GM18502 (cell line): ENCODE measurements at regions not wholly inside any gene's neighbourhood (a gene's known extent, or its start where the extent isn't known, plus 50 kb on each side); places are given as distances from the start of the nearest gene placed in this dataset.
"Not testable (repeated sequence)": the region's sequence is repeated elsewhere in the genome, so short reads cannot be mapped to it uniquely, and the experiment has no call there.

Experiments
- ATAC-seq: cut with Tn5 transposase; IDR thresholded peaks from one replicate; pipeline ENCODE4 v1.9.1; 2021; ENCODE audit warnings: mild to moderate bottlenecking; ENCODE audit not compliant: unreplicated experiment, poor library complexity

DNA sequence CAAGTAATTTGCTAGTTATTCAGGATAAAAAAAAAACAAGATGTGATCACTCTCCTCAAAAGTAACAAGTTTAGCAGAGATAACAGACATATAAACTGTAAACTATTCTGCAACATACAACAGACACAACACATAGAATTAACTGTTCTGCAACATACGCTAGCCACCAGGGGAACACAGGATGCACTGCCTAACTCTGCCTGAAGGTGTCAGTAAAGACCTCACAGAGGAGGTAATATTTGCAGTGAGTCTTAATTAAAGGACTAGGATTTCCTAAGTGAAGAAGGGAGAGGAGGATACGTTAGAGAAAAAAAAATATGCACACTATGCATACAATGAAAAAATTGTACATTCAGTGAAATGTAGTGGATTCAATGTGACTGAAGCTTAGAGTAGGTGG, 129.6 kb downstream of the NBPF8 start:
- peak; percentile 92 for ATAC-seq

DNA sequence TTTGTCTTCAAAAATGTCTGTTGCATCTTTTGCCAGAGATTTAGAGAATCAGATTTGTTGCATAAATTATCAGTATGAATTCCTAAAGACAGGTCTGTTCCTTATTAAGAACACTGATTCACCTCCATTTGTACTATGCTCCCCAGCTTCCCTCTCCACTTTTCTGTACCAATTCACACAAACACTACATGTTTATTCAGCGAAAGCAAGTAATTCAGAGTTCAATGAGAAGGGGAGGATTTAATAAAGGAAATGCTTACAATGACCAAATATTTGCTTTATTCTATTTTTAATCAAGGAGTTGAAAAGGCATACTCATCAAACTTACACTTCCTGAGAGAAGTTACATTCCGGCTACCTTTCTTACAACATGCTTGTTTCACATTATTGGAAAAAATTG, 135.5 kb downstream of the NBPF8 start:
- ATAC-seq = not testable (repeated sequence)

DNA sequence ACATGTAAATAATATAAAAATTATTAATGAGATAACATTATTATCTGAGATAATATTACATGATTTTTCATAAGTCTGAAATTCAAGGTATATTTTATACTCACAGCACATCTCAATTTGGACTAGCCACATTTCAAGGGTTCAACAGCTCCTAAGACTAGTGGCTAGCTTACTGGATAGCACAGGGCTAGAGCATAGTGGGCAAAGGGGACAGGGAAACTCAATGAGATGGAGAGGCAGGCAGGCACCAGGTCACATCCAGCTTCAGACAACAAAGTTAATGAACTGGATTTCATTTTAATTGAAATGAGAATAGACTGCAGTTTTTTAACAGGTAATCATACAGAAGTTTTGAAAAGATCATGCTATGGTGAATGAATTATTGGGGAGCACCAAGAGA, 137.4 kb downstream of the NBPF8 start:
- ATAC-seq = not testable (repeated sequence)

DNA sequence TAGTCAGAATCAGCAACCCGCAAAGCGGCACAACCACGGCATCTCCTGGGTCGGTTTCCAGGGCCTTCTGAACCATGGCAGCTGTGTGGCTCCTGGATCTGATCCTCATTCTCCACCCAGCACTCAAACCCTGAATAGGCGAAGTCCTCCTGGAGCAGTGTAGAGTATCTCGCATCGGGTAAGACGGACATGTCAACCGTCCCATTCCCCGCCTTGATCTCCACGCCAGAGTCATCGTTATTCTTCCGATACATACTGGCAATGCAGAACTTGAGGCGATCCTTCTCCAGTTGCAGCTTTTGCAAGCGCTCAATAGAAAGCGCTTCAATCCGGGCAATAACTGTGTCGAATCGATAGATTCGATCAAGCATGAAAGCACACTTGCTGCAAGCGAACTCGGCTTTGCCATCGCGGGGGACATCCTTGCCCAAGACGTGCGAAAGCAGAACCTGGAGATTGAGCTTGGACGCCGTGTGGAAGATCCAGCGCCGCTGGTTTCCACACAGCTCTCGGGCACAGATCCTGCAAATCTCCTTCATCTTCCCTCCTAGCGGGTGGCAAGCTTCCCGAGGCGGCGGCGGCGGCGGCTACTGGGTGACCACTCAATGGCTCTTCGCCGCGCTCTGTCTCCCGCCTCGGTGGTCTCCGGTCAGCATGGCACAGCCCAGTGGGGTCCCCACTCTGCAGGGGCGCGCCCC, 142.9 kb downstream of the NBPF8 start:
- ATAC-seq = not testable (repeated sequence)

DNA sequence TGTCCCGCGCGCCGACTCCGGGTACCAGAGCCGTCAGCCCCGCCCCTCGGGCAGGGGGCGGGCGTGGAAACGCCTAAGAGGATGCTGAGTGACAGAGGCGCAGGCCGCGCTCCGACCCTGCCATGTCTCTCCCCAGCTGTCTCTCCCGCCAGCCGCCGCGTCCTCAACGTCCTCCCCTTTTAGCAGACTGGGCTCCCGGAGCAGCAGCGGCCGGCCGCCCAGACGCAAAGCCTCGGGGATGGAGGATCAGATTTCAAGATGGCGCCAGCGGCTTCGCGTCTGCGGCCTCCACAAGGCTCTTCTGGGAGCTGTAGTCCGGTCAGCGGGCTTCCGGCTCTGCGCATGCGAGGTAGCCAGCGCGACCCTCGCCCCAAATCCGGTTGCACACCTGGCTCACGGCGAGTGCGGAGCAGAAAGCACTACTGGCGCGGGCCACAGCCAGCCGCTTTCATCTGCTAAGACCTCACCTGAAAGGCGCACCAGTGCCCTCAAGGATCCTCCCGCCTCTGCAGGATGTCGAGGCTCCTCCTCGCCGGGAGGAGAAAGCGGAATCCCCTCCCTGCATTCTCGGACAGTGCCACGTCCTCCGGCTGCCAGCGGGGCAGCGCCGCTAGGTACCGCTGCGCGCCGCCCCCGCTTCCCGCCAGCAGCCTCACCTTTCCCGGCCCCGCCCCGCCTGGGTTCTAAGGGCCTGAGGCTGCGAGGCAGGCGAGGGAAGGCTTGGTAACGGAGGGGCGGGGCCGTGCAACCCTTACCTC, 143.6 kb downstream of the NBPF8 start:
- ATAC-seq = peak; percentile 85

DNA sequence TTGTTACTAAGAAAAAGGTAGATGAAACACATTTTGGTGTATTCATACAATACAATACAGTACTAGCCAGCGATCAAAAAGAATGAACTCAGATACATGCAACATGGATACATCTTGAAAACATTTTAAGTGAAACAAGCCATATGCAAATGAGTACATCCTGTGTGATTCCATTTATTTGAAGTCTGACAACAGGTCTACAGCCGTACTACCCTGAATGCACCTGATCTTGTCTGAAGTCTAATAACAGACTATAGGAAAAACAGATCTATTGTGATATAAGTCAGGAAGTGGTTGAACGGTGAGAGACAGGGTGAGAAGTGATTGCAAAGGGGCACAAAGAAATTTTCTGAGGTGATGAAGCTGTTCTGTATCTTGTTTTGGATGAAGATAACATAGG, 146.9 kb downstream of the NBPF8 start:
- not testable (repeated sequence) for ATAC-seq

DNA sequence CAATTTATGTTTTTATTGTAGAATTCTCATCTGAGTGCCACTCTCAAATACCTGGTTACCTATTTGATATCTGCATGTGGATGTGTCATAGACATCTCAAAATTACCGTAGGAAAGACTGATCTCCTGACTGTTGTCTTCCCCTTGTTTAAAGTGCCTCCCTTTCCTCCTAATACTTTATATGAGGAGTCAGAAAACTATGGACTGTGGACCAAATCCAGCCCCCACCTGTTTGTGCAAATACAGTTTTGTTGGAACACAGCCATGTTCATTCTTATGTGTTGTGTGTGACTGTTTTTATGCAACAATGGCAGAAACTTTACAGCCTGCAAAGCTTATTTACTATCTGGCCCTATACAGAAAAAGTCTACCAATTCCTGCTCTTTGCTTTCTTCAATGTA, 150.6 kb downstream of the NBPF8 start:
- ATAC-seq = not testable (repeated sequence)

DNA sequence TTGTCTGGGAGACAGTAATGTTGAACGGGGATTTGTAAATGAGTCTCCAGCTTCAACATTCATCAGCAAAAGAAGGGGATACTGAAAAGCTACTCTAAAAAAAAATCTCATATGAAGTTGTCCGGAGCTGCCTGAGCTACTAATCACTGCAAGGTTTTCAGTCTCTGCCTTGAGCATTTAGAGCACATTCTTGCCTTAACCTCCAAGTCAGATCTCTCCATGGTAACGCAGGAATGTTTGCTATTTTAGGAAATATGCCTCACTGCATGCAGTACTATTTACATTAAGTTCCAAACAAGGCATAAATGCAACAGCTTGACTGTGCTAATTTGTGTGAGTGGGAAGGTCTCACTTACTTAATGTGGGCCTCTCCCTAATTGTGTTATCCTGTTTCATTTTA, 152.8 kb downstream of the NBPF8 start:
- not testable (repeated sequence) for ATAC-seq

DNA sequence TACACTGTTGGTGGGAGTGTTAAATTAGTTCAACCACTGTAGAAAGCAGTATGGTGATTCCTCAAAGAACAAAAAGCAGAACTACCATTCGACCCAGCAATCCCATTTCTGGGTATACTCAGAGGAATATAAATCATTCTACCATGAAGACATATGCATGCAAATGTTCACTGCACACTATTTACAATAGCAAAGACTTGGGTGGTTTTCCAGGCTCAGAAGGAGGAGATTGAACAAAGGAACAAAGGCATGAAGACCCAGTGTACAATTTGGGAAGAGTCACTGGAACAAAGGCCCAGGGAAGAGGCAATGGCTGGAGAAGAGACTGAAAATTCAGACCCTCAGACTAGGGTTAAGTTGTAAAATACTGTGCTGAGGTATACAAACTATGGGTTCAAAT, 148.5 kb upstream of the NBPF26 start:
- ATAC-seq = not testable (repeated sequence)

DNA sequence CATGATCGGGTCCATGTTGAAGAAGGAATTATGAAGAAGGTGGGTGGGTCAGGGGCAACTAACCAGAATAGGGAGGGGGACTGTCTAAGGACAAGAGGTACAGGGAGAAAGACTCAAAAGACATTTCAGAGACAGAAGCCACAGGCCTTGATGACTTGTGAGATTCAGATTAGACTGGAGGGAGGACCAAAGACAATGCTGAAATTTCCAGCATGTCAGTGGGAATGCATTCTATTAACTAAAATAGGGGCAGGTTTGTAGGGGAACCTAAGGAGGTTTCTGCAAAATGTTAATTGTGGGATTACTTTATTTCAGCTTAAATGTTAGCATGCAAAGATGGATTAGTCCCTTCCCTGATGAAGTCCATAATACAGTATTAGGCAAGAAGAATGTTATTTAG, 141.6 kb upstream of the NBPF26 start:
- not testable (repeated sequence) for ATAC-seq

DNA sequence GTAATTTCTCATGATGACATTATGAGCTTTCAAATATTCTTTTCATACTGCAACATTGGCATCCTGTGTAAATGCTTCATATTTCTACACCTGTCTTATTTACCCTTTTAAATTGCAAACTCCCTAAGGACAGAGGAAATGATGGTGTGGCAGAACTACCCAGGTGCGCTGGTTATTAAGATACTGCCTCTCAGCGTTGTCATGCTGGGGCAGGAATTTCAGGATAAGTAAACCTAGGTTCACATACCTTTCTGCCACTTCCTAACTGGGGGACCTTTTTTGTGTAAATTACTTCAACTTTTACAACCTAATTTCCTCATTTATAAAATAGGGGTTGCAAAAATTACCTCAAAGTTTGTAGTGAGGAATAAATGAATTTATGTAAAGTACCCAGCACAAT, 137.7 kb upstream of the NBPF26 start:
- ATAC-seq = not testable (repeated sequence)

DNA sequence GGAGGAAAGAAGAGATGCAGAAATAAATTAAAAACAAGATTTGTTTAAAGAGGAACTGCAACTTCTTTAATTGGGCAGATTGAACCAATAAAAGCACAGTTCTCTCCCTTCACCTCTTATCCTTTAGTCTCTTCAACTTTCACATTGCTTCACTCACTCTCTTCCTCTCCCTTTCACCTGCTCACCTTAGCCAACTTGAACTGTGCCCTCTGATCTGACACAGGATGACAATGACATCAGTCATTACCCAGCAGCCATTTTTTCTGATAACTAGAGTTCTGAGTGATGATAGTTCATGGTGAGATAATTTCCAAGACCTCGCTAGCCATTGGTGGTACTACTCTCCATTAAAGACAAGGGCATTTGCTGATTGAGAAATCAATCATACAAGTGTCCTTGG, 134.9 kb upstream of the NBPF26 start:
- ATAC-seq = not testable (repeated sequence)

DNA sequence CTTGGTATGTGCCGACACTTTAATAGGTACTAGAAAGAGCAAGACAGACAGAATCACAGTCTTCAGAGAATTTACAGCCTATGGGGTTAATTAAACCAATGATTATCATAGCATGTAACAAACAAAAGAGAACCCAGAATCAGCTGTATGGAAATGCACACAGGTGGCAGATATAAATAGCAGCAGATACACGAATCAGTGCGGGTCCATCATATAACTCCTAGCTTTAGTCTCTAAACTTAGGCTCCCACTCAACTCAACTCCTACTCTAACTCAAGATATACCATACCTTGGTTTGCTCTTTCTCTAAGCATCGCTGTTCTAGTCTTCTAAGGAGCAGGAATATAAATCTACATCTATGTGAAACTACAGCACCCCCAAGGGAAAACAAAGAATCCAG, 132.0 kb upstream of the NBPF26 start:
- not testable (repeated sequence) for ATAC-seq

DNA sequence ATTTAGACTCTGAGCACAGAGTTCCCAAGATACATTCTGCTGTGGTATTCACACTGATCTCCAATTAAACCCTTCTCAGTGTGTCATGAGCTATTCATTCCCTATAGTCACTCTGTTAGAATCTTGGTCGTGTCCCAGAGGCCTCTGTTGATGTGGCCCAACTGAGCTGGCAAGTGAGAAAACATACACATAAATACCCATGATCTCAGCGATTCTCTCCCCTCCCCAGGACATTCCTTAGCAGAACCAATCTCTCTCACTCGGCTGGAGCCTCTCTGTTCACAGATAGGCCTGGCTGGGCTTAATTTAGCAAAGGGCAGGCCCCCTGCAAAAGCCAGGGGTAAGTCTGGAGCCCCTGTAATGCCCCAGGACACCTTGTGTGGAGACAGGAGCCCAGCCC, 130.8 kb upstream of the NBPF26 start:
- ATAC-seq = not testable (repeated sequence)

DNA sequence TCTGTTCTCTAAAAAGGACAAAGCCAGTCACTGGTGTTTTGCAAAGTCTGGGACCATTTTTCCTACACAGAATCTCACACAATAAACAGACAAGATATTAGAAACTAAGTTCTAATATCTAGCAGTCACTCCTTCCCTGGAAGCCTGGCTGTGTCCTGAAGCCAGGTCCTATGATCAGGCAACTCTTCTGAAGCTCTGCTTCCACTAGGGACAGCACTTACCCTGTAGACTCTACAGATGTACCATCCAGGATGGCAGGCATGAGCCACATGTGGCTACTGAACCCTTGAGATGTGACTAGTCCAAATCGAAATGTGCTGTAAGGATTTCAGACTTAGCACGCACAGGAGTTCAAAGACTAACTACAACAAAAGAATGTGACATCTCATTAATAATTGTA, 130.1 kb upstream of the NBPF26 start:
- ATAC-seq = not testable (repeated sequence)

DNA sequence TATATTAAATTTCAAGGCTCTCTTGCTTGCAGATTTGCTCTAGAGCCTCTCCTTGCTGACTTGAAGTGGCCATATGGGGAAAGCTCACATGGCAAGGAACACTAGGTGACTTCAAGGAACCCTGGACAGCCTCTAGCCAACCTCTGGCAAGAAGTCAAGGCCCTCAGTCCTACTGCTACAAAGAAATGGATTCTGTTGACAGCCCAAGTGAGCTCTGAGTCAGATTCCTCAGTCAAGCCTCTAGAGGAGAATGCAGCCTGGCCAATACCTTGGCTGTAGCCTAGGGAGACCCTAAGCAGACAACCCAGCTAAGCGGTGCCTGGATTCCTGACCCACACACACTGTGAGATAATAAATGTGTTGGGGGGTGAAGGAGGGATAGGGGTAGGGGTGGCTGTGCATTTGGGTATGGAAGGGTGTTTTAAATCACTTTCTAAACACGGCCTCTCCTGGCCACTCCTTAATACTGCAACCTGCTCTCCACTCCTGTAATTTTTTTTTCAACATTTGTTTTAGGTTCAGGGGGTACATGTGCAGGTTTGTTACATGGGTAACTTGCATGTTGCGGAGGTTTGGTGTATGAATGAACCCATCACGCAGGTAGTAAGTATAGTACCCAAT, 125.3 kb upstream of the NBPF26 start:
- not testable (repeated sequence) for ATAC-seq

DNA sequence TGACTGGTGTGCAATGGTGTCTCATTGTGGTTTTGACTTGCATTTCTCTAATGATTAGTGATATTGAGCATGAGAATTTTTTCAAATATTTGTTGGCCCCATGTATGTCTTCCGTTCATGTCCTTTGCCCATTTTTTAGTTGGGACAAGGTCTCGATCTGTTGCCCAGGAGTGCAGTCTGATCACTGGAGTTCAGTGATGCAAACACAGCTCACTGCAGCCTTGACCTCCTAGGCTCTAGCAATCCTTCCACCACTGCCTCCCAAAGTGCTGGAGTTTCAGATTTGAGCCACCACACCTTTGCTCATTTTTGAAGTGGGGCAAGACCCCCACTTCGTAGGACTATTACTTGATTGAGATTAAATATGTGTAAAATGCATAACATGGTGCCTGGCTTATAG, 124.2 kb upstream of the NBPF26 start:
- ATAC-seq = not testable (repeated sequence)

DNA sequence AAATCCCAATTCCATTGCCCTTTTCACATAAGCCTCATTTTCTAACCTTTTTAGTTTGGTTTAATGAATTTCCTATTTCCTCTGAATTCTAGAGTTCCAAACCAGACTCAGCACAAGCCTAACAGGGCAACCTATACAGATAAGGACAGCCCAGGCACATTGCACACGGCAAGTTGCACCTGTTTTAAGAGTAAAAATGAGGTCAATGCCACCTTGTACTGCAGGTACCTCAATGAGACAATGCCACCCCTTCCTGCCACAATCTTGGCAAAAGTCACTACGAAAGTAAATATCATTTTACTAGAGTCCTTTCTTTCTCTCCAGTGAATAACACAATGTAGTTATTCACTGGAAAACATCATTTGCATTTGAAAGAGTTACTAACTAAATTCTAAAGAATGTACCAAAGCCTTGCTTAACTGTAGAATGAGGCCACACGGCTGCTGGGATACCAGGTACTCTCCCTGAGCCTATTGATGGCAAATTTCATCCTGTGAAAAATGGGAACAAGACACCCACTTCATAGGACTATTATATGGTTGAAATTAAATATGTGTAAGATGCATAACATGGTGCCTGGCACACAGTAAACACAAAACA, 123.2 kb upstream of the NBPF26 start:
- ATAC-seq = not testable (repeated sequence)

DNA sequence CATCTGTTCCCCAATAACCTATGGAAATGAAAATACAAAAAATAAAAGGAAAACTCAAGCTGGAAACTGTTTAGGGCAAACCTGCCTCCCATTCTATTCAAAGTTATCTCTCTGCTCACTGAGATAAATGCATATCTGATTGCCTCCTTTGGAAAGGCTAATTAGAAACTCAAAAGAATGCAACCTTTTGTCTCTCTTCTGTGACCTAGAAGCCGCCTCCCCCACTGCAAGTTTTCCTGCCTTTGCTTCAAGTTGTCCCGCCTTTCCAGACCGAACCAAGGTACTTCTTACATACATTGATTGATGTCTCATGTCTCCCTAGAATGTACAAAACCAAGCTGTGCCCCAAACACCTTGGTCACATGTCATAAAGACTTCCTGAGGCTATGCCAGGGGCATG, 115.9 kb upstream of the NBPF26 start:
- ATAC-seq = not testable (repeated sequence)

DNA sequence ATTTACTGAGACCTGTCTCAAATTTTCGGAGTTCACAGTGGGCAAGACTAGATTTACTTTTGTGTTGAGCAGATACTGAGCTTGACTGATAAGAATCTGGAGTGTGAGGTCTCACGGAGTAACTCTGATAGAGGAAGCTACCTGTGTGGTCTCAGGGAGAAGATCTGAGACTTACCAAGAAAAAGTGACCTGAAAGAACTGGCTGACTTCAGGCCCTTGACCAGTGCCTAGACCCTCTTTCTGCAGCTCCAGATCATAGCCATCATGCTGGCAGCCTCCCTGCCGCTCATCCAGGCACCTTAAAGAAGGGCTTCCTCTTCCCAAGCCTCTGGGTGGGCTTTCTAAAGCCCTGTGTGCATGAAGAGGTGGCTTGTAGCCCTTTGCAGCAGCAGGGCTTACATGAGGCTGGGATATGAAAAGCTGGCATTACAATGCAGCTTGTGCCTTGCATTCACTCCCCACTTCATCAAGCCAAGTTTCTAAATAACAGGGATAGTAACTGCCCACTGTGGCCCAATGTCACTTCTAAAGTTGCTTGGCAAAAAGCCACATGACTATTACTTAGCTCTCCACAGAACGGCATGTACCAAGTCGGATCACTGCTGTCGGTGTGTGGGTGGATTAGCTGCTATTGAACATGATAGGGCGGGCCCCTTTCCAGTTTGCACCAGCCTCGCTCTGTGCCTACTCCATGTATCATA, 115.3 kb upstream of the NBPF26 start:
- ATAC-seq = not testable (repeated sequence)
